Sigmoid colon (tissue), 4 donors: ENCODE measurements at regions not wholly inside any gene's neighbourhood (a gene's known extent, or its start where the extent isn't known, plus 50 kb on each side); places are given as distances from the start of the nearest gene placed in this dataset.

ENCODE experiments used
- CTCF ChIP-seq, 4 experiments: fragments of 450-650 bp in 3 of 4; fragments of 200-600 bp in 1 of 4; IDR thresholded peaks; one replicate each; pipeline ENCODE4 v1.5.1; 2016 to 2019; ENCODE audit warnings: antibody characterized with exemption in 4 of 4, mild to moderate bottlenecking in 3 of 4, moderate library complexity in 2 of 4
- EP300 ChIP-seq, 4 donors: sonication (generic); formaldehyde crosslinking; IDR thresholded peaks; one replicate each; pipeline ENCODE4 v1.6.1; 2017; ENCODE audit warnings: antibody characterized with exemption in 4 of 4
- POLR2A ChIP-seq, 2 donors: fragments of 450-650 bp; IDR thresholded peaks; one replicate each; pipeline ENCODE4 v1.6.1; 2016; ENCODE audit warnings: antibody characterized with exemption in 2 of 2, mild to moderate bottlenecking in 2 of 2, moderate library complexity in 2 of 2

GRCh38 chr5:114207615-114208014, 154.3 kb upstream of the KCNN2 start:
- TF ChIP-seq CTCF (IDR thresholded peaks at IDR 0.05) = no peak
- no peak for TF ChIP-seq EP300 (IDR thresholded peaks at IDR 0.05)
- TF ChIP-seq POLR2A (IDR thresholded peaks at IDR 0.05) = no peak
